Tibial artery (tissue), 4 donors: ENCODE measurements at regions not wholly inside any gene's neighbourhood (a gene's known extent, or its start where the extent isn't known, plus 50 kb on each side); places are given as distances from the start of the nearest gene placed in this dataset.

ENCODE experiments used
- DNase-seq, 2 donors: peaks; one replicate each; pipeline ENCODE4 v3.0.0-alpha.2; 2019
- H3K27ac ChIP-seq, 2 donors: fragments of 200-600 bp; sonication (generic) in 1 of 2; 1 replicate in 1 of 2; 2 replicates in 1 of 2; pipeline ENCODE4 v1.5.1; 2018 to 2019; ENCODE audit warnings: mild to moderate bottlenecking in 1 of 2
- H3K27me3 ChIP-seq, 2 donors: fragments of 200-600 bp; sonication (generic) in 1 of 2; one replicate each; pipeline versions ENCODE4 v1.5.1 to v1.6.0; 2016 to 2019
- H3K36me3 ChIP-seq, 3 donors: fragments of 200-600 bp; sonication (generic) in 2 of 3; one replicate each; pipeline ENCODE4 v1.5.1; 2016 to 2019; ENCODE audit warnings: mild to moderate bottlenecking in 2 of 3
- H3K4me1 ChIP-seq, 4 donors: fragments of 200-600 bp; sonication (generic) in 2 of 4; 1 replicate in 3 of 4; 2 replicates in 1 of 4; pipeline ENCODE4 v1.5.1; 2016 to 2019
- H3K4me3 ChIP-seq, 2 donors: fragments of 200-600 bp; sonication (generic) in 1 of 2; 1 replicate in 1 of 2; 2 replicates in 1 of 2; pipeline ENCODE4 v1.5.1; 2018 to 2019; ENCODE audit warnings: mild to moderate bottlenecking in 2 of 2
- H3K9me3 ChIP-seq, 3 donors: fragments of 200-600 bp; sonication (generic) in 1 of 3; one replicate each; pipeline ENCODE4 v1.5.1; 2016 to 2019
- intact Hi-C: fragments of 100-400 bp; cut with DNase I; formaldehyde crosslinking; loops from one replicate; pipeline ENCODE4 v1.15.0; 2023; ENCODE audit warnings: low total_unique reads
- TF ChIP-seq, protein P1 (sequence below), 2 experiments: fragments of 200-600 bp in 1 of 2; fragments of 450-650 bp in 1 of 2; IDR thresholded peaks; one replicate each; pipeline ENCODE4 v1.5.1; 2017 to 2019; ENCODE audit warnings: antibody characterized with exemption in 2 of 2, mild to moderate bottlenecking in 1 of 2, moderate library complexity in 1 of 2

DNA sequence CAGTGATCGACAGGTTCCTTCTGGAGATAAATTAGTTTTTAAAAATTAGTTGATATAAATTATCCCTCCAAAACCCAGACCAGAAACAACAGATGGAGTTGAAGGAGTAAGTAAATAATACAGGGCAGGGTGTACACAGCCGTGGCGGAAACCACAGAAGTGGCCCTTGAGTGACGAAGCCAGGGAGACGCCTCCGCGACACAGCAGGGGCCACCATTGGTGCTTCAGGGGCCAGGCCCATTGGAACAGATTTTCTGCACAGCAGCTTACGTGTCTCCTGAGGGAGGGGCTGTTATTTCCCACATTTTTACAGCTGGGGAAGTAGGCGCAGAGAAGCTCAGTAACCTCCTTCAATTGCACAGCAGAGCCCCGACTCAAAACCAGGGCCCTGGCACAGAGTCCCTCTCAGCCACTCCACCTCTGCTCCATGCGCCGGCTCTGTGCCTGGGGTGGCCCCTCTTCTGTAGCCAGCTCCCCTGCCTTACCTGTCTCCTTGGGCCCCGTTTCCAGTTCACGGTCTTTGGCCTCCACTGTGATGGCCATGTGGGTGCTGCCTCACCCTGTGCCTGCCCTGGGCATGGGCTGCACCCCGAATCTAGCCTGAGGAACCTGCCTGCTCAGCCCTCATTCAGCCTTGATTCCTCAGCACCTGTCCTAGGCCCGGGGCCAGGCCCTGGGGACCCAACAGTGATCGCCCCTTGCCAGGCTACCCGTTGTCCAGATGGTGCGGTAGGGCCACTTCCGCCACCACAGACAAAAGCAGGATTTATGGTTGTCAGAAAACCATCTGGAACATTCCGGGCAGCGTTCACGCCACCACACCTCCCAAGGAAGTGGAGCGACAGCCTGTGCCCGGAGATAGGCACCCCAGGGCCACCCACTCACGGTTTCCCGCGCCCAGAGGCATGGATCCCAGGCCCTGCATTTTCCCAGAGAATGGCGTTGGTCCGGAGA is 128.5 kb upstream of the GSE1 start:
- TF ChIP-seq, protein P1, sequence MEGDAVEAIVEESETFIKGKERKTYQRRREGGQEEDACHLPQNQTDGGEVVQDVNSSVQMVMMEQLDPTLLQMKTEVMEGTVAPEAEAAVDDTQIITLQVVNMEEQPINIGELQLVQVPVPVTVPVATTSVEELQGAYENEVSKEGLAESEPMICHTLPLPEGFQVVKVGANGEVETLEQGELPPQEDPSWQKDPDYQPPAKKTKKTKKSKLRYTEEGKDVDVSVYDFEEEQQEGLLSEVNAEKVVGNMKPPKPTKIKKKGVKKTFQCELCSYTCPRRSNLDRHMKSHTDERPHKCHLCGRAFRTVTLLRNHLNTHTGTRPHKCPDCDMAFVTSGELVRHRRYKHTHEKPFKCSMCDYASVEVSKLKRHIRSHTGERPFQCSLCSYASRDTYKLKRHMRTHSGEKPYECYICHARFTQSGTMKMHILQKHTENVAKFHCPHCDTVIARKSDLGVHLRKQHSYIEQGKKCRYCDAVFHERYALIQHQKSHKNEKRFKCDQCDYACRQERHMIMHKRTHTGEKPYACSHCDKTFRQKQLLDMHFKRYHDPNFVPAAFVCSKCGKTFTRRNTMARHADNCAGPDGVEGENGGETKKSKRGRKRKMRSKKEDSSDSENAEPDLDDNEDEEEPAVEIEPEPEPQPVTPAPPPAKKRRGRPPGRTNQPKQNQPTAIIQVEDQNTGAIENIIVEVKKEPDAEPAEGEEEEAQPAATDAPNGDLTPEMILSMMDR (IDR thresholded peaks at IDR 0.05): no peak
- Histone ChIP-seq H3K27me3 (no peaks in the 10 kb centered on the region), H3K27ac (no peak overlapping the region), H3K4me1 (no peaks in the 10 kb centered on the region), H3K36me3 (no peaks in the 10 kb centered on the region), H3K4me3 (no peak overlapping the region), H3K9me3 (no peaks in the 10 kb centered on the region)
- DNase-seq: no peak
- intact Hi-C loops: no loop called here

DNA sequence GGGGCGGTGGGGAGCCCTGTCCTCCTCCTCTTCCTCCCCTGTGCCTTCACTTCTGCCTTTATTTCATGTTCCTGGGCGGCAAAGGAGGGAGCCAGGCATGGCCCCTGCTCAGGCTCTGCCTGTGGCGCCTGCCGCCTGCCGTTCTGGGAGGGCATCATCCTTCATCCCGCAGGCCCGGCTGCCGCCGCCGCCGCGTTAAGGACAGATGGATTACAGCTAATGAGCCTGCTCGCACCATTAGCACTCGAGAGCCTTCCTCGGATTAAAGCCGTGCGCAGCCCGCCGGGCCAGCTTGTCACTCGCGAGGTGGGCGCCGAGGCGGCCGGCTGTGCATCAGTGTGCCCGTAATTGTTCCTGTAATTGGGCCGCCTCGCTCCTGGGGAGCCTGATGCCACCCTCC is 127.7 kb upstream of the GSE1 start:
- no peak overlapping the region for H3K27ac ChIP-seq
- TF ChIP-seq, protein P1 (IDR thresholded peaks at IDR 0.05): no peak
- H3K27me3 ChIP-seq: no peaks in the 10 kb centered on the region
- H3K4me1 ChIP-seq: no peaks in the 10 kb centered on the region
- no peak for DNase-seq
- no peak overlapping the region for H3K4me3 ChIP-seq
- no peaks in the 10 kb centered on the region for H3K36me3 ChIP-seq
- intact Hi-C loops: no loop called here
- H3K9me3 ChIP-seq: no peaks in the 10 kb centered on the region

DNA sequence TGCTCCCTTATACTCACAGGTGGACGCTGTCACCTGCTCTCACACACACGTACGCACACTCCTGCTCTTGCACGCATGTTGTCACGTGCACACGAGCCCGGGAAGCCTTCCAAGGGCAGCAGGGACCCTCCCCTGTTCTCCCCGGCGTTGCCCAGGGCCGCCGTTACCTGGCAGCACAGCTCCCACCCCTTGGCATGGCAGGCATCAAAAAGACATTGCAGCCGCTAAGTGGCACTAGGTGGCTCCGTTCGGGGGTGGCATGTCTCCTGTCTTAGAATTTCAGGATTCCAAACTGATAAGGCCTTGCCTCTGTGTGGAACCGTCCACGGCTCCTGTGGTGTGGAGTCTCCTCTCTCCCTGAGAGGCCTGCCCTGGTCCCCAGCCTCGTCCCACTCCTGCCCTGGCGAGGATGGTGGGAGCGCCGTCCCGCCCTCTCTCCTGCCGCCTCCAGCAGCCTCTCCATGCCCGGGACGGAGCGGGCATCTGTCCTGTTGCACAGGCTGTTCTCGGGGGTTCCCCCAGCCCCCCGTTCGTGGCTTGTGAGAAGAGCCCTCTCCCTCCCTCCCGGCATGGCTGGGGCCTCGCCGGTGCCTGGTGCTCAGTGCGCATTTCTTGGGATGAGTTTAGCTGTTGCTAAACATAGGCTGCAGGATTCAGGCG is 126.7 kb upstream of the GSE1 start:
- no peak for DNase-seq
- intact Hi-C loops: no loop called here
- H3K4me3 ChIP-seq: no peak overlapping the region

DNA sequence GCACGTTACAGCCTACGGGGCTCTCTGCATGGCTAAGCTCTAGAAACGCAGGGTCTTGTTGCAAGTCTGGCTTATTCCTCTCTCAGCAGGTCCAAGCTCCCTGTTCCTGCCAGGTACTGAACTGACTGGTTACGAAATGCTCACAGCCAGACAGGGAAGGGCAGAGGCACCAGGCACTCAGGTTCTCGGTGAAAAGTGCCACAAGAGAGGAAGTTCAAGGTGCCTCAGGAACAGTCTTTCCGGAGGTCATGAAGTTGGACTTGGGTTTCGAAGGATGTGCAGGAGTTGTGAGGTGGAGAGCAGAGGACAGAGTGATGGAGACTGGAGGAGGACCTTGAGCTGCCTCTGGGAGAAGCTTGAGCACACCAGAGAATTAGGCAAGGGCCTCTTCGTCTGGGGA is 124.7 kb upstream of the GSE1 start:
- Histone ChIP-seq H3K9me3 (no peaks in the 10 kb centered on the region), H3K4me3 (no peak overlapping the region), H3K4me1 (peaks cover 0 to 23% (median 19%) of the 10 kb centered on the region in 4 donors), H3K27ac (no peak overlapping the region), H3K36me3 (no peaks in the 10 kb centered on the region), H3K27me3 (no peaks in the 10 kb centered on the region)
- intact Hi-C loops: no loop called here
- DNase-seq: no peak
- TF ChIP-seq, protein P1 (IDR thresholded peaks at IDR 0.05): no peak

More for the DNA sequence above, 126.7 kb upstream of the GSE1 start:
- H3K4me1 ChIP-seq: peaks cover 0 to 5% (median 4%) of the 10 kb centered on the region in 4 donors
- no peak overlapping the region for H3K27ac ChIP-seq
- H3K27me3 ChIP-seq: no peaks in the 10 kb centered on the region
- no peaks in the 10 kb centered on the region for H3K9me3 ChIP-seq
- TF ChIP-seq, protein P1 (IDR thresholded peaks at IDR 0.05): no peak
- H3K36me3 ChIP-seq: no peaks in the 10 kb centered on the region

DNA sequence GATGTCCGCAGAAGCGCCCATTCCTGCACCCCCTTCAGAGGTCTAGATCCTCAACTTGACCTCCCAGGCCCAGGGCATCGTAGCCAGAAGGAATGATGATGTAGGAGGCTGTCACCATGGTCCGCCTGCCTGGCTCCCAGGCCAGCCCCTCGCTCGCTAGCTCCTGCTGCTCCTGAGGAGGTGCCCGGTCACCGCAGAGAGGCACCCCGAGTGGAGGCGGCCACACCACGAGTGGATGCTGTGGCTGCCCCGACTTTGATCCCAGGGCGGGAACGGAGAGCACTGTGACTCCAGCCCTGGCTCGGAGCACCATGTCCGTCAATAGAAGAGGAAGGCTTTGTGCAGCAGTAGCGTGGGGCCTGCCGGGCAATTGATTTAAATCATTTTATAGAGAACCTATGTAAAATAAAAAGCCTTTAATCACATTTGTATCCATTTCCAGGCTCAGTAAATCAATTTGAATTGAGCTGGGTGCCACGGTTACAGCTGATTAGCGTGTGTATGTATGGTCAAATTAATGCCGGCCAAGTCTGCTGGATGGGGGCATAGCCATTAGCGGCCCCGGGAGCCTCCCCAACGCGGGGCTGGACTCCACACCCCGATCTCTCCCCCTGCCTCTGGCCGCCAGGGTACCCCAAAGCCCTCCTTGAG is 122.6 kb upstream of the GSE1 start:
- Histone ChIP-seq H3K27ac (no peak overlapping the region), H3K4me1 (peaks cover 0 to 23% (median 19%) of the 10 kb centered on the region in 4 donors), H3K27me3 (no peaks in the 10 kb centered on the region), H3K4me3 (no peak overlapping the region), H3K9me3 (no peaks in the 10 kb centered on the region), H3K36me3 (no peaks in the 10 kb centered on the region)
- no peak for DNase-seq
- TF ChIP-seq, protein P1 (IDR thresholded peaks at IDR 0.05): no peak
- intact Hi-C loops: no loop called here
